H1 (cell line): ENCODE measurements at regions not wholly inside any gene's neighbourhood (a gene's known extent, or its start where the extent isn't known, plus 50 kb on each side); places are given as distances from the start of the nearest gene placed in this dataset.

Source experiments
- CTCF ChIA-PET: fragments of 300-600 bp; sonication (Branson Sonifier 250); formaldehyde crosslinking; loops from one replicate; lab custom pipeline; 2021; ENCODE audit not compliant: partially characterized antibody; lab: Charles Lee
- POLR2A ChIA-PET: fragments of 300-600 bp; sonication (Branson Sonifier 250); formaldehyde crosslinking; loops from one replicate; lab custom pipeline; 2021; ENCODE audit warnings: inconsistent platforms; ENCODE audit not compliant: partially characterized antibody; lab: Charles Lee
- DNase-seq, 2 experiments: peaks; one replicate each; pipeline versions ENCODE4 v3.0.0 to v3.0.0-alpha.2; 2010 to 2022; ENCODE audit warnings: low spot score in 2 of 2, low read depth in 1 of 2, mixed read lengths in 1 of 2
- FAIRE-seq: peaks from 2 replicates; lab custom pipeline; 2011; peaks lifted over from hg19 to GRCh38; lab: Jason Lieb, UNC
- H2AFZ ChIP-seq: 2 replicates; pipeline ENCODE4 v1.8.1; 2012; ENCODE audit warnings: low read length, inconsistent platforms
- H2AK5ac ChIP-seq: 2 replicates; pipeline ENCODE4 v1.6.1; 2013; ENCODE audit warnings: low read depth, low read length
- H2BK120ac ChIP-seq: replicated peaks from 2 replicates; pipeline ENCODE3; 2013; ENCODE audit warnings: low read depth, low read length, inconsistent platforms
- H2BK12ac ChIP-seq: 2 replicates; pipeline ENCODE4 v1.6.1; 2013; ENCODE audit warnings: low read depth, low read length
- H2BK15ac ChIP-seq: 2 replicates; pipeline ENCODE4 v1.6.1; 2013; ENCODE audit warnings: low read length
- H2BK20ac ChIP-seq: 2 replicates; pipeline ENCODE4 v1.6.1; 2013; ENCODE audit warnings: low read length
- H2BK5ac ChIP-seq: 2 replicates; pipeline ENCODE4 v1.6.1; 2013; ENCODE audit warnings: low read depth, low read length
- H3K14ac ChIP-seq: 2 replicates; pipeline ENCODE4 v1.6.1; 2013; ENCODE audit warnings: inconsistent platforms; ENCODE audit not compliant: insufficient read length
- H3K18ac ChIP-seq: 2 replicates; pipeline ENCODE4 v1.6.1; 2013; ENCODE audit warnings: low read length; ENCODE audit errors: extremely low read depth
- H3K23ac ChIP-seq: 2 replicates; pipeline ENCODE4 v1.6.1; 2013; ENCODE audit warnings: inconsistent platforms; ENCODE audit not compliant: insufficient read length
- H3K23me2 ChIP-seq: 2 replicates; pipeline ENCODE4 v1.6.1; 2013; ENCODE audit warnings: low read depth, low read length
- H3K27ac ChIP-seq: 2 replicates; pipeline ENCODE4 v1.6.1; 2011; ENCODE audit warnings: low read depth, low read length, inconsistent platforms
- H3K27me3 ChIP-seq, 4 experiments: replicated peaks in 1 of 4; 1 replicate in 1 of 4; 2 replicates in 3 of 4; pipeline versions ENCODE4 v1.6.1 to v1.8.1; 2011 to 2013; ENCODE audit warnings: low read length in 3 of 4, mild to moderate bottlenecking in 3 of 4, inconsistent platforms in 2 of 4, mixed read lengths in 2 of 4, moderate library complexity in 1 of 4; ENCODE audit not compliant: control insufficient read depth in 3 of 4, insufficient read depth in 3 of 4; ENCODE audit errors: extremely low read depth in 1 of 4
- H3K36me3 ChIP-seq, 4 experiments: 2 replicates each; pipeline versions ENCODE4 v1.6.1 to v1.8.1; 2011 to 2013; ENCODE audit warnings: mild to moderate bottlenecking in 4 of 4, low read length in 3 of 4, moderate library complexity in 2 of 4, control low read depth in 1 of 4, inconsistent platforms in 1 of 4; ENCODE audit not compliant: insufficient read depth in 4 of 4, control insufficient read depth in 2 of 4
- H3K4ac ChIP-seq: replicated peaks from 2 replicates; pipeline ENCODE3; 2013; ENCODE audit warnings: low read length, low read depth, mixed read lengths, inconsistent platforms; ENCODE audit not compliant: insufficient read length
- H3K4me1 ChIP-seq, 4 experiments: replicated peaks in 1 of 4; 1 replicate in 1 of 4; 2 replicates in 3 of 4; pipeline versions ENCODE4 v1.6.1 to v1.8.1; 2011 to 2013; ENCODE audit warnings: low read length in 3 of 4, inconsistent platforms in 2 of 4, mixed read lengths in 1 of 4; ENCODE audit not compliant: insufficient read depth in 4 of 4, control insufficient read depth in 3 of 4
- H3K4me2 ChIP-seq, 2 experiments: 2 replicates each; pipeline versions ENCODE4 v1.6.1 to v1.8.1; 2011 to 2013; ENCODE audit warnings: low read depth in 2 of 2, low read length in 2 of 2, control low read depth in 1 of 2, inconsistent platforms in 1 of 2, mild to moderate bottlenecking in 1 of 2; ENCODE audit not compliant: insufficient read depth in 1 of 2
- H3K4me3 ChIP-seq, 4 experiments: fragments of 200-600, 300-600 bp in 1 of 4; sonication (generic), shearing (Covaris generic), sonication (Bioruptor Twin) in 1 of 4; 2 replicates each; pipeline versions ENCODE4 v1.5.1 to v1.8.1; 2011 to 2016; ENCODE audit warnings: low read length in 4 of 4, low read depth in 3 of 4, control low read depth in 2 of 4, inconsistent platforms in 2 of 4, mild to moderate bottlenecking in 2 of 4, mixed read lengths in 1 of 4, moderate library complexity in 1 of 4; ENCODE audit not compliant: insufficient read depth in 2 of 4; ENCODE audit errors: extremely low read depth in 1 of 4
- H3K56ac ChIP-seq: replicated peaks from 2 replicates; pipeline ENCODE3; 2013; ENCODE audit warnings: low read depth, mild to moderate bottlenecking, mixed read lengths, low read length, inconsistent platforms; ENCODE audit not compliant: insufficient read length
- H3K79me1 ChIP-seq: 2 replicates; pipeline ENCODE4 v1.6.1; 2013; ENCODE audit warnings: low read depth, low read length, control low read depth
- H3K79me2 ChIP-seq, 2 experiments: 2 replicates each; pipeline versions ENCODE4 v1.6.1 to v1.8.1; 2012 to 2013; ENCODE audit warnings: low read length in 2 of 2, mild to moderate bottlenecking in 2 of 2, inconsistent platforms in 1 of 2; ENCODE audit not compliant: insufficient read depth in 2 of 2, control insufficient read depth in 1 of 2
- H3K9ac ChIP-seq, 4 experiments: replicated peaks in 1 of 4; 1 replicate in 1 of 4; 2 replicates in 3 of 4; pipeline versions ENCODE4 v1.6.1 to v1.8.1; 2011 to 2013; ENCODE audit warnings: low read depth in 3 of 4, low read length in 3 of 4, control low read depth in 2 of 4, mild to moderate bottlenecking in 2 of 4, moderate library complexity in 2 of 4, inconsistent platforms in 1 of 4; ENCODE audit errors: extremely low read depth in 1 of 4
- H3K9me3 ChIP-seq, 2 experiments: 2 replicates each; pipeline versions ENCODE4 v1.6.1 to v1.8.1; 2012 to 2013; ENCODE audit warnings: mild to moderate bottlenecking in 2 of 2, moderate library complexity in 2 of 2, control low read depth in 1 of 2, inconsistent platforms in 1 of 2, low read depth in 1 of 2, low read length in 1 of 2, mixed read lengths in 1 of 2; ENCODE audit not compliant: insufficient read depth in 2 of 2
- H4K20me1 ChIP-seq, 2 experiments: replicated peaks in 1 of 2; 2 replicates each; pipeline versions ENCODE3 to v1.8.1; 2011 to 2013; ENCODE audit warnings: inconsistent platforms in 2 of 2, low read length in 2 of 2, mild to moderate bottlenecking in 1 of 2; ENCODE audit not compliant: insufficient read depth in 2 of 2, control insufficient read depth in 1 of 2
- H4K5ac ChIP-seq: 2 replicates; pipeline ENCODE4 v1.6.1; 2013; ENCODE audit warnings: low read length, low read depth, mixed read lengths, inconsistent platforms; ENCODE audit not compliant: insufficient read length
- H4K8ac ChIP-seq: 2 replicates; pipeline ENCODE4 v1.8.0; 2013; ENCODE audit warnings: mild to moderate bottlenecking, moderate library complexity, low read length, inconsistent platforms; ENCODE audit not compliant: insufficient read depth; ENCODE audit errors: extremely low read depth
- H4K91ac ChIP-seq: replicated peaks from 2 replicates; pipeline ENCODE3; 2013; ENCODE audit warnings: low read length, mixed read lengths, inconsistent platforms; ENCODE audit not compliant: insufficient read length
- NRF1 ChIP-seq: IDR thresholded peaks from 2 replicates; pipeline ENCODE4 v1.6.1; 2011; ENCODE audit warnings: mild to moderate bottlenecking, low read depth, low read length, improper control_type of control experiment
- RAD21 ChIP-seq, 2 experiments: IDR thresholded peaks in 1 of 2; conservative IDR thresholded peaks in 1 of 2; 2 replicates each; pipeline ENCODE4 v1.6.1; 2011; ENCODE audit warnings: low read depth in 2 of 2, low read length in 2 of 2, improper control_type of control experiment in 1 of 2, inconsistent platforms in 1 of 2, mild to moderate bottlenecking in 1 of 2, moderate library complexity in 1 of 2
- WGBS, 2 experiments: shearing (Covaris generic) in 1 of 2; methylation state at CpG; one replicate each; pipeline versions ENCODE4 v1.1.6 to v1.1.7; 2013 to 2015; ENCODE audit warnings: low lambda C conversion rate in 2 of 2, mixed read lengths in 2 of 2, inconsistent platforms in 1 of 2, low coverage in 1 of 2, missing lambda C conversion rate in 1 of 2; ENCODE audit not compliant: insufficient replicate concordance in 2 of 2, insufficient coverage in 1 of 2, insufficient read length in 1 of 2; ENCODE audit errors: extremely low coverage in 1 of 2, missing lambda C conversion rate in 1 of 2; 5-methylcytosine and 5-hydroxymethylcytosine counted together
- TF ChIP-seq, protein P1 (sequence below), 3 experiments: IDR thresholded peaks; 1 replicate in 2 of 3; 2 replicates in 1 of 3; pipeline versions ENCODE4 v1.5.1 to v1.6.1; 2011; ENCODE audit warnings: low read length in 3 of 3, mild to moderate bottlenecking in 3 of 3, inconsistent platforms in 2 of 3, low read depth in 1 of 3, moderate library complexity in 1 of 3; ENCODE audit not compliant: insufficient read depth in 1 of 3; ENCODE audit errors: control extremely low read depth in 1 of 3

GRCh38 chr17:63102034-63102433 is 136.0 kb downstream of the TANC2 start:
- no peak overlapping the region for H3K14ac ChIP-seq
- H2BK12ac ChIP-seq: no peak overlapping the region
- H4K5ac ChIP-seq: no peak overlapping the region
- no peaks in the 10 kb centered on the region for H3K9me3 ChIP-seq
- no peaks in the 10 kb centered on the region for H3K27me3 ChIP-seq
- no peak overlapping the region for H2BK15ac ChIP-seq
- no peaks in the 10 kb centered on the region for H3K79me1 ChIP-seq
- H3K23me2 ChIP-seq: no peaks in the 10 kb centered on the region
- no peak for DNase-seq
- H3K4me2 ChIP-seq: no peak overlapping the region
- peak in 1 of 2 experiments; percentile 25; a peak in 1 of 4 replicates for TF ChIP-seq RAD21 (IDR thresholded peaks at IDR 0.05 in 1 of 2, conservative IDR thresholded peaks at IDR 0.05 in 1 of 2; ENCODE audit: low read depth in 2 of 2, low read length in 2 of 2)
- TF ChIP-seq NRF1: no peak
- TF ChIP-seq, protein P1, sequence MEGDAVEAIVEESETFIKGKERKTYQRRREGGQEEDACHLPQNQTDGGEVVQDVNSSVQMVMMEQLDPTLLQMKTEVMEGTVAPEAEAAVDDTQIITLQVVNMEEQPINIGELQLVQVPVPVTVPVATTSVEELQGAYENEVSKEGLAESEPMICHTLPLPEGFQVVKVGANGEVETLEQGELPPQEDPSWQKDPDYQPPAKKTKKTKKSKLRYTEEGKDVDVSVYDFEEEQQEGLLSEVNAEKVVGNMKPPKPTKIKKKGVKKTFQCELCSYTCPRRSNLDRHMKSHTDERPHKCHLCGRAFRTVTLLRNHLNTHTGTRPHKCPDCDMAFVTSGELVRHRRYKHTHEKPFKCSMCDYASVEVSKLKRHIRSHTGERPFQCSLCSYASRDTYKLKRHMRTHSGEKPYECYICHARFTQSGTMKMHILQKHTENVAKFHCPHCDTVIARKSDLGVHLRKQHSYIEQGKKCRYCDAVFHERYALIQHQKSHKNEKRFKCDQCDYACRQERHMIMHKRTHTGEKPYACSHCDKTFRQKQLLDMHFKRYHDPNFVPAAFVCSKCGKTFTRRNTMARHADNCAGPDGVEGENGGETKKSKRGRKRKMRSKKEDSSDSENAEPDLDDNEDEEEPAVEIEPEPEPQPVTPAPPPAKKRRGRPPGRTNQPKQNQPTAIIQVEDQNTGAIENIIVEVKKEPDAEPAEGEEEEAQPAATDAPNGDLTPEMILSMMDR (IDR thresholded peaks at IDR 0.05; ENCODE audit: control extremely low read depth in 1 of 3, insufficient read depth in 1 of 3, low read depth in 1 of 3, low read length in 3 of 3): peak in 2 of 3 experiments; percentile 15 to 38; a peak in 2 of 4 replicates
- H3K18ac ChIP-seq: no peak overlapping the region
- no peak overlapping the region for H3K9ac ChIP-seq
- H4K20me1 ChIP-seq: peaks cover 0 to 2% of the 10 kb centered on the region in 2 experiments
- no peak overlapping the region for H3K4me3 ChIP-seq
- CTCF ChIA-PET: interaction anchor here (0.7 to 1.3 kb wide), 6 partner anchors 10 to 379 kb away, joined by 3 to 4 read pairs (median 4); no protein-coding TSS in a partner anchor
- H3K56ac ChIP-seq: no peak overlapping the region
- WGBS, 2 experiments: 93% methylated on average over 4 of the region's 4 CpGs; no CpG with 5 or more reads in 1 of the 2 experiments
- no peak overlapping the region for H4K8ac ChIP-seq
- no peaks in the 10 kb centered on the region for H3K36me3 ChIP-seq
- FAIRE-seq: no peak
- H4K91ac ChIP-seq: no peak overlapping the region
- POLR2A ChIA-PET: no interaction called here
- H3K79me2 ChIP-seq: no peaks in the 10 kb centered on the region
- H3K4ac ChIP-seq: no peak overlapping the region
- no peak overlapping the region for H2AK5ac ChIP-seq
- no peak overlapping the region for H3K23ac ChIP-seq
- no peaks in the 10 kb centered on the region for H3K4me1 ChIP-seq
- H3K27ac ChIP-seq: no peak overlapping the region
- no peak overlapping the region for H2BK20ac ChIP-seq
- H2BK120ac ChIP-seq: no peak overlapping the region
- H2BK5ac ChIP-seq: no peak overlapping the region
- H2AFZ ChIP-seq: no peak overlapping the region
